ENCODE measurements at regions not wholly inside any gene's neighbourhood (a gene's known extent, or its start where the extent isn't known, plus 50 kb on each side); places are given as distances from the start of the nearest gene placed in this dataset.

DNA sequence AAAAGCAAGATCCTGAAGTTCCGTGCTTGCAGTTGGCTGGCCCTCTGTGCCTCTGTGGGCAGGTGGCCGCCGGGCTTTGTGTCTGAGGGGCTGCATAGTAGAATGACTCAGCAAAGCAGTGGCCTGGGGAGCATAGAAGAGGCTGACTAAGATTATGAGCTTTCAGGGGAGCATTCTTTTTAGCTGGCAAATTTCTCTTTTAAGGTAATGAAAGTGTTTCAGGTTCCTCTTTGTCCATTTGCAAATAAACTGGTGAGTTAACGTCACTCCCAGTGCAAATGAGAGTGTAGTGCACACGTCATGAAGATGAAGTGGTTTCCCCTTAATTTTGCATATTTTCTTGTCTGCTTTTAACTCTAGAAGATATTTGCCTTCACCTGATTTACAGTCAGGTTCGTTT, 98.6 kb downstream of the BCL2L11 start:
- DNase-seq = no peak

DNA sequence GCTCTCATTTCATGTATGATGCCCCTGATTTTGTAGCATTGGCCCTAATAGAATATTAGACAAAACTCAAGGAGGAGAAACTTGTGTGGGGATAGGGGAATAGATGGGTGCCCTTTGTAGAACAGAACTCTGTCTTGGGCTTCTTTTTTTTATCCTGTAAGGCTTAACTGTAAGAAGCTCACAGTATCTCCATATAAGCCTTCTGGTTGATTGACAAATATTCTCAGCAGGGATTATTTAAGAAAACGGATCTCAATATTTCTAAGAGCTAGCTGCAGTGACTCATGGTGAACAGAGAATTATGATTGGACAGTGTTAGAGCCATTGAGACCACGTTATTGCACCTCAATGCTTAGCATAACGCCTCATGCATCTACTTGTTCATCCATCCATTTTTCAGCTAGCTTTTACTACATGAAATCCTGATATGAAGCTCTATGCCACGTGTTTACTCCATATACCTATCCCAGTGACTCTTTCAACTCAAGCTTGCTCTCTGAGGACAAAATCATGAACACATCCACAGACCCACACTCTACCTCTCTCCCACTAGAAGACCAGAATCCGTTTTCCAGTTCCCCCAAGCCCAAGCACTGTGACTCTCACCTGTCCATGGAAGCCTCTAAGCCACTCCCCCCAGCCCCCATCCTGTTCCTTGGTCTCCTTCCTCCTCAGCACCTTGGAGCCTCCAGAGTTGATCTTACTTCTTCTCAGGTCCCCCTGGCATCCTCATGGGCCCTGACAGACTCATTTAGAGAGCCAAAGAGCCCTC, 99.2 kb downstream of the BCL2L11 start:
- no peak for DNase-seq

DNA sequence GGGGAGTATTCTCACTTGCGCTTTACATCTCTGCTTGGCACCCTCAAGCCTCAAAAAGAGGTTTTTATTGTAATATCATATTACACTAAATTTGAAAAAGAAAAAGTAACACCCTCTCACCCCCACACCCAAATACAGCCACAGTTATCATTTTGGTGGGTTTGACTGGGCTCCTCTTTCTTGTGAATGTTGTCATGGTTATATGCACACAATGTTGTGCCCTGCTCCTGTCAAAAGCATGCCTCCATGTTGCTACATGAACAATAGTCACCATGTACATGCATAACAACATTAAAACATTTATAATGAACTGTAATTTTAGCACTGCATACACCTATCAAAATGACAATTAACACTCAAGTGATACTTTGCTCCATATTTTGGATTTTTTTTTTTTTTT, 100.2 kb downstream of the BCL2L11 start:
- DNase-seq = no peak

DNA sequence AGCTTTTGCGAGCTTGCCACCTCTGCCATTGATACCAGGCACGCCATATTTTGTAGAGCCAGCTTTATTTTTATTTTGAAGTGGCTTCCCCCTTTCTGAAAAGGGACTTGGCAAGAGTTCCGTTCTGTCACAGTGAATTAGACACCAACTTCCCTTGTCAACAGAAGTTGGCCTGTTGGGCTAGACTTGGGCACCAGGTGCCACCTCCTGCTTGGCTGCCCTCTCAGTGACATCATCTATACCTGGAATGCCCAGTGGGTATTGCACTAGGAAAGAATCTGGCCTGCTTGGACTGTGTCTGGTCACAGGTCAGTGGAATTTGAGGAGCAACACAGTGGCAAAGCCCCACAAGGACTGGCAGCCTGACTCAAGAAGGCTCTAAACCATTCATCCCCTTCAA, 101.0 kb downstream of the BCL2L11 start:
- no peak for DNase-seq

DNA sequence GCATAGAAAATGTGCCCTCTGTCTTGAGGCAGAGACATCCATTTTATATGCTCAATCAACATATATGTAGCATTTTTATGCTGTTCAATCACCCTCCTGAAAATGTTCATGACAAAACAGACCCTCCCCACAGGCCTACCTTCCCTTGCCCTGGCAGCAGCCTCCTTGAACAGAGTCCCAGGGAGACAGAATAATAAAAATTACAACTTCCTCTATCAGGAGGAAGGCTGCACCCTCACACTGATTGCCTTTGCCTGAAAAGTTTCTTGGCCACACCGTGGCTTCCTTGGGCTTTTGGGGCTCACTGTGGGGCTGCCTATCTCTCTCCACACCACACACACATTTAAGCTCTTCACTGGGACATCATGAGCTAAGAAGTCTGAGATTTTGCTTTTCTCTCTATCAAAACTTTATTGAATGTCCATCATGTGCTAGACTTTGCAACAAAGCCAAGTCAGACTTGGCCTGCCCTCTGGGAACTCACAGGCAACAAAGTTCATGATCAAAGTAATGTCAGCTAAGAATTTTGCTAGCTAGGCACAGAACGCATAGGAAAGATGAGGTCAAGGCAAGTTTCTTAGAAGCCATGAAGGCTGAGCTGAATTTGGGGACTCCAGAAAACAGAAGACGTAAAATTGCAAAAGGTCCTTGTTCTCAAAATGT, 101.6 kb downstream of the BCL2L11 start:
- no peak for DNase-seq

DNA sequence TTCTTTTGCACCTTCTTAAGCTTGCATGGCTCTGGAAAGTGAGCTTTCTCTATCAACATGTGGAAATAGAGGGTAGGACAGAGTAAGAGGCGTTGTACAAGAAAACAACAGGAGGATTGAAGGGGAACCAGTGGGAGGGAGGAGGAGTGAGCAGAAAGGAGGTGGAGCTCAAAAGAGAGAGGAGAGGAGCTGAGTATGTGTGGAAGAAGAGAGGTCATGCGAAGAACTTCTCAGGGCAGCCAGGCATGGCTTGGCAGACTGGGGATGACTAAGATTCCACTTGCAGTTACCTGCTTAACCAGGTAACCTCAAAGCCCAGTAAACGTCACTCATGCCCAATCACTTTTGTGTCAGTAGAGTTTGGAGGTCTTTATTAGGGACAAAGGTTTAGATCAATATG, 105.1 kb downstream of the BCL2L11 start:
- DNase-seq = no peak

DNA sequence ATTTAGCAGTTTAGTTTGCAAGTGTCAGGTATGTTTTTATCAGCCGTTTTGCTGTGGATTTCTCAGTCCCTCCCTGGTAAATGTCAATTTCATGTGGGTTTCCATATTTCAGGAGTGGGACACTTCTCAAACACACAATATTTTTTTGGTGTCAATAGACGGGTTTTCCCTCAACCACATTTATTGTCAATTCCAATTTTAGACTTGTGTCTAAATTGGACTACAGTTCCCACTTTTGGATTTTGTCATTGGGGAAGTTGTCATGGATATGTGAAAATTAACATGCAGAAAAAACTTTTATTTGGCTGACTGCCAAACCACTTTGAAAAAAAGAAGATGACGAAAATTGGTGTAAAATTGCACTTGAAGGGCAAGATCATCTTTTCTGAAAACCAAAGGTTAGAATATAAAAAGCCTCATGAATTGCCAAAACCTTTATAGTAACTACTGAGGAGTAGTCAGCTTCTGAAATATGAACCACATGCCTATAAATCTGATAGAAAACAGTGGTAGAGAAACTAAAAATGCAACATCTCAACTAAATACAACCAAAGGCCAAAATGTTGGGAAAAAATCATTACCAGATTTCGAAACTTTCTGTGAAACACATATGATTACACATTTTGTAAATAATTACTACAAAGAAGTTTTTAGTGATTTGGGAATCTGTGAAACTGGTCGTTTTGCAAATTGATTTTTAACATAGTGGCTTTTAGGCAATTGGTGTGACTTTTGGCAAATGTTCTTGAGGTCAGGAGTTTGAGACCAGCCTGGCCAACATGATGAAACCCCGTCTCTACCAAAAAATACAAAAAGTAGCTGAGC, 106.4 kb downstream of the BCL2L11 start:
- DNase-seq = peak; percentile 17

DNA sequence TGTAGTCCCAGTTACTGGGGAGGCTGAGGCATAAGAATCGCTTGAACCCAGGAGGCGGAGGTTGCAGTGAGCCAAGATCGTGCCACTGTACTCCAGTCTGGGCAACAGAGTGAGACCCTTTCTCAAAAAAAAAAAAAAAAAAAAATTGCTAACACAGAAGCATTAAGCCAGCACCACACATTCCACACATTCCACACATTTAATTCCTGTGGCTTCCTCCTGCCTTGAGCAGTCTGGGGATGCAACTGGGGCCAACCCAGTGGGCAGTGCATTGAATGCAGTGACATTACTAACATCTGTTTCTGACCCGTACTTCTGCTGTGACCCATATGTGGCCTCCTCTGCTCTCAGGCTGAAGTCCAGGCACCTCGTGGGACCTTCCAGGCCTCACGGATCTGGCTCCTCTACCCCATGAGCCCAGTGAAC, 107.0 kb downstream of the BCL2L11 start:
- DNase-seq = peak; percentile 80

DNA sequence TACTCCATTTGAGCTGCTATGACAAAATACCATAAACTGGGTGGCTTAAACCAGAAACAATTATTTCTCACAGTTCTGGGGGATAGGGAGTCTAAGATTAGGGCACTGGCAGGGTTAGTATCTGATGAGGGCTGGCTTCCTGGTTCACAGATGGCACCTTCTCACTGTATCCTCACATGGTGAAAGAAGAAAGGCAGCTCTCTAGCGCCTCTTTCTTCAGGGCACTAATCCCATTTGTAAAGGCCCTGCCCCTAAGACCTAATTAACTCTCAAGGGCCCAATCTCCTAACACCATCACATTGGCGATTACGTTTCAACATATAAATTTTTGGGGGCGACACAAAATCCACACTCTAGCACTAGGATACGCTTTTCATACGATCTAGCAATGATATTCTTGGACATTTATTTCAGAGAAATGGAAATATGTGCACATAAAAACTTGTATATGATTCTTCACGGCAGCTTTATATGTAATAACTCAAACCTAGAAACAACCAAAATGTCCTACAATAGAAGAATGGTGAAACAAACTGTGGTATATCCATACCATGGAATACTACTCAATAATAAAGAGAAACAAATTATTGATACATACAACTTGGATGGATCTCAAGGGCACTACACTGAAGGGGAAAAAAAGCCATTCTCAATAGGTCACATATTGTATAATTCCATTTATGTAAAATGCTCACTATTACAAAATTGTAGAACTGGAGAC, 111.0 kb downstream of the BCL2L11 start:
- no peak for DNase-seq

DNA sequence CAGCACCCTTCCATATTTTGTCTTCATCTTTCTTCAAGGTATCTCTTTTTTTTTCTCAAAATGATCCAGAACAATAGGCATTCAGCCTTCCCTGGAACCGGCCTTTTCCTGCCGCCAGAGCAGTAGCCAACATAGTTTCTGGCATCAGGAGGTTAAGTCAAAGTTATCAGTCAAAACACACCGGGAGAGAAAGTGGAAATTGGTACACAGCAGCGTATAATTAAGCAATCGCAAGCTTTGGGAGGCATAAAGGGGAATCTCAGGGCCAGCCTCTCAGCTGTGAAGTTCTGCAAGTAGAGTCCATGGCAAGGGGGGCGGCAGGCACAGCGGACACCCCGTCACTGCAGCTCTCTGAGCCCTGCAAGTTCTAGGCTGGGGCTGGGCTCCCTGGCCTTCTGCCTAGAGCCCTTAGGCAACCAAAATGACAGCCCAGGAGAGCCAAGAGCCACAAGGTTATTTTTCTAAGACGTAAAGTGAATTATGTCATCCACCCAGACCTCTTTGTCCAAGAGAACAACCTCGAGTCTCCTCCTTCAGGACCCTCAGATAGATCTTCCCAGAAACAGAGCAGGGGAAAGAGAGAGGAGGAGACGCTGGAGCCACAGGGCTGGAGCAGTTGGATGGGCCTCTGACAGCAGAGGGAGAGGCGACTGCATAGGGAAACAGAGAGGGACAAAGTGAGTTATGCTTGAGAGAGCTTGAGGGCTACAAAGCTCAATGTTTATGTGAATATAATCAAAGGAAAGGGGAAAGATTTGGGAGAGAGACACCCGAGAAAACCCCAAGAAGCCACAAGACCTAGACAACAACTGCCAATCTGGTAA, 114.7 kb downstream of the BCL2L11 start:
- DNase-seq = no peak

DNA sequence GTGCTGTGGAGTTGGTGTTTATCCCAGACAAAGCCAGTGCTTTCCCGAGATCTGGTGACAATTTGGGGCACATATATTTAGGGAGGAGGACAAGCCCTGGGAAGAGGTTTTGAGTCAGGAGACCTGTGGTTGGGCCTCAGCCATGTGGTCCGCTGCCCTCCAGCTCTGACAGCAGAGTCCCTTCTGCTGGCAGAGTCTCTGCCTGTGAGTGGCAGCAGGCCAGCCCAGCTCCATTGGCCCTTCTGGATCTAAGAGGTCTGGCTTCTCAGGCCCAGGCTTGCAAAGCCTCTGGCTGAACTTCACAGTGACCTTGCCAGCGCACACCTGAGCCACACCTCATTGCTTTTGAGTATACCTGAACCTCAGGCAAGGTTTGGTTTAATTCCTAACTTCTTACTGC, 115.3 kb downstream of the BCL2L11 start:
- no peak for DNase-seq

DNA sequence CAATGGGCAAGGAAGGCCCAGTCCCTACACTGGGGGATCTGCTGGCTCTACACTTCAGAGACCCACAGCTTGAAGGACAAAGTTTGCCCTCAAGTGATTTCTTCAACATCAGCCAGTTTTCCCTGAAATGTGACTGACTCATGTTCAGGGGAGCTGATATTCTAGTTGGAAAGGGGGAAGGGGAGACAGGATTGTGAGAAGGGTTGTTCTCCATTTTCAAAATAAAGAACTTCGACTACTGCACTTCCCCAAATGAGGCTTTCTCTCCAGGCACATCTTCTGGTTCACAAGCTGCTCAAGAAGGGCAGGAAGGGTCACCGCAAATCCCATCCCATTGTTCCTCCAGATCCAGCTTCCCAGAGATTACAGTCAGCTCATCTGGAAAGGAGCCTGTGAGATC, 117.6 kb downstream of the BCL2L11 start:
- DNase-seq = no peak

DNA sequence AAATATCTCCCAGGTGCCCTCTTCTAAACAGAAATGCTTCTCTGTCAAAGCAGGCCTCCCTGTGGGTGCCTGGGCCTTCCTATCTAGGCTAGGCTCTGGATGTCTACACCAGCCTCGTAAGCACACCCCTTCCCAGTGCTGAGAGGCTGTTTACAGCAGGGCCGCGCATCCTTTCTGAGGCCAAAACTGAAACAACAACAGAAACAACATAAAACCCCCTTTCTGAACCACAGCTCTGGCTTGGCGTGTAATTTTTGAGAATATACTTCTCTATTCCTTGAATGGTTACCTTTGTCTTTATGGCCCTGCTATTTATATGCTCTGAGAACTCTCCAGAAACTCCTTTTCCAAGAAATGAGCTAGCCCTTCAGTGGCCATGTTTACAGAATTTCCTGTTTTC, 118.4 kb downstream of the BCL2L11 start:
- no peak for DNase-seq

DNA sequence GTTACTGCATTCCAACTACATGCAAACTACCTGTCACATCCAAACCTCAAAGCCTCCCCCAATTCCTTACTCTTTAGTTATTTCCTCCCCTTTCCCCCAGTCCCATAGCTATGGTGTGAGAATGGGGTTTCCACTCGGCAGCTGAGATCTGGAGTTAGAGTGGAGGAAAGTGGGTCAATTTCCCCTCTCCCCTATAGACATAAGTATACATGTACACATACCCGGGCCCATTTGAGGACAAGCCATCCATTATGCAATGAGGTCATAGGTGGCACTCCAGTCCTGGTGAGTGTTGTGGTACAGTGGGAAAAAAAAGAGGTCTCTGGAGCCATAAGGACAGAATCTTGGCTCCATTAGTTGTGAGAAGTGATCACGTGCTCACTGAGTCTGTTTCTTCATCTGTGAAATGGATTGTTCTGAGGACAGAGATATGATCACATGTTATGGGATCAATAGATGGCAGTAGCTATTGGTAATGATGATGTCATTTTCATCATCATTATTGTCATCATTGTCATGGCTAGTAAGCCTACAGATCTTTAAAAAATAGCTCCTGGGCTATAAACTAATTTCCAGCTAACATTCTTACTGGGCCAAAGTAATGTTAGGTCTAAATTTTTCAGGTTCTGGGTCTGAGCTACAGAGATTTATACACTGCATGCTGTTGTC, 119.0 kb downstream of the BCL2L11 start:
- no peak for DNase-seq

DNA sequence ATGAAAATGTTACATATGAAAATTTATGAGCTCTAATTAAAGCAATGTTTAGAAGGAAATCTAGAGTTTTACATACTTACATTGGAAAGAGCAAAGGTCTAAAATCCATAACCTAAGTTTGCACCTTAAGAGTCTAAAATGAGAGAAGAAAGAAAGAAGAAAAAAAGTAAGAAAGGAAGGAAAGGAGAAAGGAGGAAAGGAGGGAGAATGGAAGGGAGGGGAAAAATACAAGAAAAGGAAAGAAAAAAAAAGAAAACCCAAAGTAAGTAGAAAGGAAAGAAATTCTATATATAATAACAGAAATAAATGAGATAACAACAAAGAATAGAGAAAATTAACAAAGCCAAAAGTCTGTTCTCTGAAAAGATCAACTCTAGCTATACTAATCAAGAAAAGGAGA, 122.6 kb downstream of the BCL2L11 start:
- DNase-seq = no peak

DNA sequence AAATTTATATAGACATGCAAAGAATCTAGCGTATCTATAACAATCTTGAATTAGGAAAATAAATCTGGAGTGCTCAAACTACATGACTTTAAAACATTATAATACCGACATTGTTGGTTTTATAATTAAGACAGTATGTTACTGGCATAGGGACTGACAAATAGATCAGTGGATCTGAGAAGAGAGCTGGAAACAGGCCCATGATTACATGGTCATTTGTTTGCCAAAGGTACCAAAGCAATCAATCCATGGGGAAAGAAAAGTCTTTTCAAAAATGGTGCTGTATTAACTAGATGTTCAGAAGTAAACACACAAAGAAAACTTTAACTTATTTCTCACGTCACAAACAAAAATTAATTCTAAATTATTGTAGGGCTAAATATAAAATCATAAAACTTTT, 124.2 kb downstream of the BCL2L11 start:
- no peak for DNase-seq

DNA sequence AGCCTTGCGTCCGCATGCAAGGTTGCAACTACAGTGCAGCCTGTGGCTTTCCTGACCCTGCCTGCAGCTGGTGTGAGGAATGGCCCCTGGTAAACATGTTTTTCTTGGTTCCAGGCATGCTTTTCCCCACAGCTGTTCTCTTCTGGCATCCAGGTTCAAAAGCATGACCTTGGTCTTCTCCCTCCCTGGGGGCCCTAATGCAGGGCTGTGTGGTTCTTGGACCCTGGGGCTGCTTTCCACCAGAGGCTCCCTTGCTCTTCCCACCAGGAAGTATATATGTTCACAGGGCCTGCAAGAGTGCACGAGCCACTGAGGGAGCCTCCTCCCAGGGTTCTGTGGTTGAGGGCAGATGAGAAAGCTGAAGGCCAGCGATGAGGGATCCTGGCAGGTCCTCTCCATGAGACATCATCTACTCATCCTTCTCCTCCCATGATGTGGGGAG, 125.9 kb downstream of the BCL2L11 start:
- no peak for DNase-seq

DNA sequence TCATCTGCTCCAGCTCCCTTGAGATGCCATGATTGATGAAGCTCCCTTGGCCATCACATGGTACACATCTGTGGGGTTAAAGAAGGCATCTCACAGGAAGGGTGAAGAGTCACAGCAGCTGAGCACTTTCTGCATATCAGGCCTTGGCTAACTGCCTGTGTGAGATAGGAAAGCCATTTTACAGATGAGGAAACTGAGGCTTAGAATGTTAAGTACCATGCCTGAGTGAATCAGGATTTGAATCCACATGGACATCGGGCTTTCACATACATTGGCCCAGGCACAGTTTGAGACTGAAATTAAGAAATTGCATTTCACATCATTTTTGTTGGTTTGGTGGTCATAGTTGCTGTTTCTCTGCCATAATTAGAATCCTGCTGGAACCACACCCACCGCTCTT, 126.8 kb downstream of the BCL2L11 start:
- no peak for DNase-seq

DNA sequence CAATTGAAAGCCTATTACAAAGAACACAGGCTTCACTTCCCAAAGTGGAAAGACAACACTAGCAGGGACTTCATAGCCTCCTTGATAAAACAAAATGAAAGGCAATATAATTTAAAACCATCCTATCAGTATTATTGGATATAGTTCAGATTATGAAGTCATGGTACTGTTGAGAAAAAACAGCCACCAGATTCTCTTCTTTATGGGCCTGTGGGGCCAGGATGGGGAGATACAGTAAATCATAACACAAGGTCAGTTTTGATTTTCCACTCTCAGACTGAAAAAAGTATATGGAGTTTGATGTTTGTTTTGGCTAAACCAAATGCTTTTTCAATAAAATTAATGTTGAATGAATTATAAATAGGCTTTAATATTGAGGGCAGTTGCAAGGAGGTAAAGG, 129.1 kb downstream of the BCL2L11 start:
- no peak for DNase-seq

DNA sequence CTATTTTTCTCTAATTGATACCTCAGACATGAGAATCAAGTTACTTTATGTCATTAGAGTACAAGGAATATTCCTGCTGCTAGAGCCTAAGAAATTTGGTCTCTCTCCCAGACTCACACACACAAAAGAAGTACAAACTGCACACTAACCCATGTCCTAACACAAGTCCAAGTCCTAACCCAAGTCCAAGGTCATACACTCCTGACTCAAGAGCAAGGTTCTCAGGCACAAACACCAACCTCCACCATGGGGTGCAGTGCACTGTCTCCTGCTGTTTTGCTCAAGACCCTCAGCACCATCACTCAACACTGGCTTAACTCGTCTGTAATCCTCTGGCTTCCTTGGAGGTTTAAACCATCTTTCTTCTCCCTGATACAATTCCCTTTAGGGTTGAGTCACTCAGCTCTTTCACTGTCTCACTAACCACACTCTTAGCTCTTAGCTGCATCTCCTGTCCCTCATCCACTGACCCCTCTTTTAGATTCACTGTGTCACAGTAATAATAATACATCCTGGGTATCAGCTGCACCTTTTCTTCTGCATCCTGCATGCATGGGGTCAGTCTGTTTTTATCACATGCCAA, 129.8 kb downstream of the BCL2L11 start:
- no peak for DNase-seq

DNA sequence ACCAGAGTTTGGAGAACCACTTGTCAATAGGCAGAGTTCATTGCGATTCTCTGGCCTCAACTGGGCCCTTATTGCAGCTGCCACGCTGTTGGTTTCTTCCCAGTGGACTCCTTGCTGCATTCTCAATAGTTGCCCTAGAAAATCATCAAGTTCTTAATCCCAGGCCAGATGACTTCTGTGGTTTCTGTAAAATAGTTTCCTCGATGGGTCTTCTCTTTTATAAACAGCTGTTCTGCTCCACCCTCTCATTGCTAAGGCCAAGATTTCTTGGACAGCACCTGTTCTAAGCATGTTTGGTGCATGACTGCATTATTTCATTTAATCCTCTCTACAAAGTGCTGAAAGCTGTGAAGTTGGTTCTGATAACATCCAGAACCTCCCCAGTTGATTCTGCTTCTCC, 131.0 kb downstream of the BCL2L11 start:
- no peak for DNase-seq

All from NCI-H226 (cell line).